LNCAP (cell line): ENCODE measurements at regions not wholly inside any gene's neighbourhood (a gene's known extent, or its start where the extent isn't known, plus 50 kb on each side); places are given as distances from the start of the nearest gene placed in this dataset.

ENCODE experiments used
- TF ChIP-seq, protein P1 (sequence below): fragments of 450-650 bp; IDR thresholded peaks from 2 replicates; pipeline ENCODE4 v1.5.1; 2017; ENCODE audit warnings: mild to moderate bottlenecking

DNA sequence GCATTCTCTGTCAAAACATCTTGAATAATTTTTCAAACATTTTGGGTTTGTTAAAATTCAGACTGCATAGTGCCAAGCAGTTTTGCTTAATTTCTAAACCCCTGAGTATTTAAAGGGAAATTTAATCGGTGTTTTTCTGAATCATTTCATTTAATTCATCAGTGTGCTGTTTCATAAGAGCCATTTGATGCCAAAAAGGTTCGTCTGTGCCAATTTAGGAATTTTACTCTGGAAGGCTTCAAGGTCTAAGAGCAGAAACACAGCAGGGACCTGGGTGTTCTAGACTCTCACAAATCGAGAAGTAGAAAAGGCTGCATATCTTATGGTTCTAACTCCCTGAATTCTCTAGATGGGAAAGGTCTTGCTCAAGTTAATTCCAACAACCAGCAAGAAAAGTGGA lies 311.9 kb upstream of the NT5C1B start:
- TF ChIP-seq, protein P1, sequence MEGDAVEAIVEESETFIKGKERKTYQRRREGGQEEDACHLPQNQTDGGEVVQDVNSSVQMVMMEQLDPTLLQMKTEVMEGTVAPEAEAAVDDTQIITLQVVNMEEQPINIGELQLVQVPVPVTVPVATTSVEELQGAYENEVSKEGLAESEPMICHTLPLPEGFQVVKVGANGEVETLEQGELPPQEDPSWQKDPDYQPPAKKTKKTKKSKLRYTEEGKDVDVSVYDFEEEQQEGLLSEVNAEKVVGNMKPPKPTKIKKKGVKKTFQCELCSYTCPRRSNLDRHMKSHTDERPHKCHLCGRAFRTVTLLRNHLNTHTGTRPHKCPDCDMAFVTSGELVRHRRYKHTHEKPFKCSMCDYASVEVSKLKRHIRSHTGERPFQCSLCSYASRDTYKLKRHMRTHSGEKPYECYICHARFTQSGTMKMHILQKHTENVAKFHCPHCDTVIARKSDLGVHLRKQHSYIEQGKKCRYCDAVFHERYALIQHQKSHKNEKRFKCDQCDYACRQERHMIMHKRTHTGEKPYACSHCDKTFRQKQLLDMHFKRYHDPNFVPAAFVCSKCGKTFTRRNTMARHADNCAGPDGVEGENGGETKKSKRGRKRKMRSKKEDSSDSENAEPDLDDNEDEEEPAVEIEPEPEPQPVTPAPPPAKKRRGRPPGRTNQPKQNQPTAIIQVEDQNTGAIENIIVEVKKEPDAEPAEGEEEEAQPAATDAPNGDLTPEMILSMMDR, result no peak

DNA sequence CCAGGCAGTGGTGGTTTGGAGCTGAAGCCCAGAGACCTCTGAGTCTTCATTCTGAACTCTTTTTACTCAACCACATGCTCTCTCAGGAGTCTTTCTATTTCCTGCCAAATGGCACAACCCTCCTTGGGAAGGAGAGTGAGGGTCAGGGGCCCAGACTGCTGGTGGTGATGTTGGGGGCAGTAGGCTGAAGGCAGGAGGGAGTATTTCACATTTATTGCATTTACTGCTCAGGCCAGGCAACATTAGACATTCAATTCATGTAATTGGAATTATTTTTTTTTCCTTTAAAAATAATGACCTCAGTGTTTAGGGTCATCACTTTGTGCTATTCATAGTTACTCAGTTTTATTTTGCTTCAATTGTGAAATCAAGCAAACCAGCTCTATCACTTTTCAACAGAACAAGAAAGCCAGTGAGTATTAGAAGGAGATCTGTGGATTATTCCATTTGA lies 311.3 kb upstream of the NT5C1B start:
- TF ChIP-seq, protein P1, result no peak

DNA sequence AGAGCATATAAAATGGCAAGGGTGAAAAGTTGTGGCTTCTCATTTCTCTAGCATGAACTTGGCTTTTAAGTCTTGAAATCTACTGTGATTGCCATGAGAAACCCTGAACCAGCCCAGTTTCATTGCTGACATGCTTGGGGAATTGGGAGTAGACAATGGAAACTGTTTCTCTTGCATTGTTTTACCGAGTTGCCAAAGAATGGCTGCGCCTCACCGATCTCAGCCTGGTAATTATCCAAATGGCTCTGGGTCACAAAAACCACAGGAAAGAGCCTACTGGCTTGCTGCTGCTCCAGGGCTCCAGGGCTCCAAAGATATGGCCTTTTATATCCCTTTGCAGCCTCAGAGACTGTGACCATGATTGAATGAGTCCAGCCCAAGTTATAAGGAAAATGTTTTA lies 310.4 kb upstream of the NT5C1B start:
- TF ChIP-seq, protein P1, result no peak

DNA sequence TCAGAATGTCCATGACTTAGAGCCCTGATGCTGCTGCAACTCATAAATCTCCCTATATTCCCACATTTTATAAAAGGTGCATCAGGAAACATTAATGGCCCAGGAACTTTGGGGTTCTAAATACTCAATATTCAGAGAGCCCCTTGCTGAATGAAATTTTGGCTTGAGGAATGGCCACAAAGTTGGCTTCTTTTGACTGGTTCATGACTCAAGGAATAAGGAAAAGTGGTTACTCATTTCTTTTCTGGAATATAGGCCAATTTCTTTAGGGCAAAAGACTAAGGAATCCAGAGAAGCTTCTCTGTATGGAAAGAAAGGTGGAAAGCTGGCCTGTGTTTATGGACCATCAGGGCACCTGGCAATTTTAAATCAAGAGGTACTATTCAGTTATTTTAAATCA lies 308.9 kb upstream of the NT5C1B start:
- TF ChIP-seq, protein P1, result no peak

DNA sequence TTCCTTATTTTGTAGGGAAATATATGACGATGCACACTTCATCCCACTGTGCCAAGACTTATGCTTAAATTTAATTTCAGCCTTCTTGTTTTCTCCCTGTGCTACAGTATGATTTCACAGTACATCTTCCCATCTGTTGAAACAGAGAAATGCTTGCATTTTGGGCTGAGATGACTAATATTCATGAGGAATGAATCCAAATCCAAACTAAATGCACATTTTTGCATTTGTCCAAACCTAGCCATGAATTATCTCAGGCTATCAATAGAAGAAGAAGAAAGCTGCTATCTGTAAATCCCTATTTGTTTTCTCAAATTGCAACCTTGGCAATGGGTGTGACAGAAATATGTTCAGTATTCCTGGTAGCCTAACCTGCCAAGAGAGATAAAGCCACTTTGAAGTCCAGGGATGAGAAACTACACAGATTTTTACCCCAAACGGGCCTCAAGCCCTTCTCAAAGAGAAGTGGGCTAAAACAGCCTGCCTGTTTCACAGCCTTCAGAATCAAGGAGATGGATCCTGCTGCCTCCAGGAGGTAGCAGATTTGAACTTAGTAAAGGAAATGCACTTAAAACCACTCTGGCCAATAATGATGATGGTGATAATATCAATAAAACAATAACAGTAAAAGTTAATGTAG lies 306.9 kb upstream of the NT5C1B start:
- TF ChIP-seq, protein P1, result no peak

DNA sequence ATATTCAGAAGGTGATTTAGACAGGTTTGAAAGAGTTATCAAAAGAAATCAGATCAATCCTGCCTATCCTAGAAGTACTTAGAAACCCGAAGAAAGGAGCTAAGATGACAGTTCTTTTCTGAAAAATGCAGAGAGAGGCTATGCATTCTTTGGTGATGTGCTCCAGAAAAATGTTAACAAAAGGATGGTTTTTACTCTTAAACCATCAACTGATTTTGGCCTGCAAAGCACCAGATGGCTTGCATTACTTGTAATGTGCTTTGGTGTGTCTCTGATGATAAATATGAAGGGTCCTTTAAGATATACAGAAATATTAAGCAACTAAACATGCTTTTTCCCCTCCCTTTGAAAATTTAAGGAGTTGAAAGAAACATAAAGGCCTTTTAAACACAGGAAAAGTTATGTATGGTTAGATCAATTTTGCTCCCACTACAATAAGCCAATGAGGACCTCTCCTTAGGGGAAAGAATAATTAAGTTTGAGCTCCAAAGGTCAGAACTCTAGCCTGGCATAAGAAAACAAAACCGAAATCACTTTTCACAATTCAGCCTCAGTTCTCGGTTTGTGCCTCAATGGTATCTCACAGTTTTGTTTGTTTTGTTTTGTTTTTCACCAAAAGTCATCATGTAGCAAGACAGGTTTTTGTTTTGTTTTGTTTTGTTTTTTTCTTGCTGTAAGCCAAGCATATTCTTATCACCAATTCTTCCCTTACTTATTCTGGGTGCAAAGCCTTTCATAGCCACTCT lies 302.4 kb upstream of the NT5C1B start:
- TF ChIP-seq, protein P1, result no peak

DNA sequence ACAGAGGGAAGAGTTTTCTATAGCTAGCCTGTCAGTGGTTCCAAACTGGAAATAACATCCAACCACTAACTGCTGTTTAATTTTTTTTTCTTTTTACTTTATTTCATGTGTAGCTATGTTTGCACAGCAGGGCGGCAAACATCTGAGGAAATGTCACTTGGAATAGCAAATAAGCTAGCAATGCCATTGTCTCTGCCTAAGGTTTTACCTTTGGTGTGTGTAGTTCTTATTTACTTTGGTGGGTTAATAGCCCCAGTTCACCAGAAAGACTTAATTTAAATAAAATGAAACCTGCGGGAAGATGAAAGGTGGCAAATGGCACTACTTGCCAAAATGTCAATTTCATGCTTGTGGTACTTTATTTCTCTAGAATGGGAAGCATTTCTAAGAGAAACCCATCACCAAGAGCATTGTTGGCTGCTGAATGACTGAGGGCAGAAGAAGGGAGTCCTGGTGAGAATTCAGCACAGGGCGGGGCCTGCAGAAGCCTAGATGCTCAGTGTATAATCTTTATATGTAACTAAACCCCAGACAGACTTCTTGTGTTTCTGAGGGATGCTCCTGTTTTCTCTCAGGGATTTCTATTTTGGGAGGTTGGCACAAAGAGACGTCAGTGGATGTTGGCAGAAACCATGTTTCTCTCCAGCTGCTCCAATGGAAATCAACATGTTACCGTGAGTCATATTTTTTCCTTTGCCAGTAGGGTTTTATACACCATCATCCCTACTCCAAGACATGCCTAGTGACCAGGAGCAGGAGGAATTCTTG lies 300.4 kb upstream of the NT5C1B start:
- TF ChIP-seq, protein P1, result no peak
